Upper lobe of left lung (tissue), 4 donors: ENCODE measurements at regions not wholly inside any gene's neighbourhood (a gene's known extent, or its start where the extent isn't known, plus 50 kb on each side); places are given as distances from the start of the nearest gene placed in this dataset.
"Not testable (repeated sequence)": the region's sequence is repeated elsewhere in the genome, so short reads cannot be mapped to it uniquely, and the experiment has no call there.

ENCODE experiments used
- CTCF ChIP-seq, 6 experiments: fragments of 450-650 bp in 4 of 6; fragments of 200-600 bp in 2 of 6; sonication (generic) in 2 of 6; IDR thresholded peaks; one replicate each; pipeline ENCODE4 v1.5.1; 2016 to 2019; ENCODE audit warnings: antibody characterized with exemption in 6 of 6
- POLR2A ChIP-seq, 4 donors: fragments of 450-650 bp; IDR thresholded peaks; one replicate each; pipeline ENCODE4 v1.5.1; 2016 to 2017; ENCODE audit warnings: antibody characterized with exemption in 4 of 4, mild to moderate bottlenecking in 2 of 4

DNA sequence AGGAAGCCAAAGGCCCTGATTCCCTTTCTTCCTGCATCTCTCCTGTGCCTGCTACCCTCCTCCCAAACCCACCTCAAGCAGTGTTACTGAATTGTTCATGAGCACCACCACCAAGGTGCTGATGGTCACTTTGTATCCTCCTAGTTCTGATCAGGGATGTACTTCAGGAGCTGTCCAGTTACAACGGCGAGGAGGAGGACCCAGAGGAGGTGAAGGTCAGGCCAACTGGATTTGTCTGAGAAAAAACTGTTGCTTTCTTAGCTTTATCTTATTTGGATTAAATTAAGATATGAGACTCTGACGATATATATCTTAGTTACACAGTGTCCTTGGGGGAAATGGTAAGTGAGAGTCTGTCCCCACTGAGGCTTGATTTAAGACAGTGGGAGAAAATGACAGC lies 135.0 kb upstream of the THOC3 start:
- not testable (repeated sequence) for TF ChIP-seq CTCF, POLR2A (IDR thresholded peaks at IDR 0.05)
